IPS-11a (cell line): ENCODE measurements at regions not wholly inside any gene's neighbourhood (a gene's known extent, or its start where the extent isn't known, plus 50 kb on each side); places are given as distances from the start of the nearest gene placed in this dataset.

ENCODE experiments used
- H3K4me3 ChIP-seq: one replicate; pipeline ENCODE4 v1.5.1; 2013; ENCODE audit warnings: low read depth, low read length, control low read depth

GRCh38 chr2:162974771-162975170 is 136.2 kb upstream of the KCNH7 start:
- no peak overlapping the region for H3K4me3 ChIP-seq

DNA sequence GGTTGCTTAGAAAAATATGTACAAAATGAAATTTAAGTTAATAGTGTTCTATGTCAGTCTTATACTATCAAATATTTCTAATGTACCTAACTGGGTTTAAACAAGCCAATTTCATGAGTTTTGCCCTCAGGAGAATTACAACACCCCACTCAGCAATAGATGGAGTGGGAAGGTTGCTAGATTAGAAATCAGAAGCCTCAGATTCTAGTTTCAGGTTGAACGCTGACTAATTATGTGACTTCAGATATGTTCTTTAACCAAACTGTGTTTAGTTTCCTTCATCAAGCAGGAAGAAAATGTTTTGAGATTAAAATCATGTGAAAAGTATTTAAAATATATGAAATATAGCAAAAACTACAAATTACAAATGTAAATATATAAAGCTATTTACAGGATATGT is 133.8 kb upstream of the KCNH7 start:
- H3K4me3 ChIP-seq: no peak overlapping the region

DNA sequence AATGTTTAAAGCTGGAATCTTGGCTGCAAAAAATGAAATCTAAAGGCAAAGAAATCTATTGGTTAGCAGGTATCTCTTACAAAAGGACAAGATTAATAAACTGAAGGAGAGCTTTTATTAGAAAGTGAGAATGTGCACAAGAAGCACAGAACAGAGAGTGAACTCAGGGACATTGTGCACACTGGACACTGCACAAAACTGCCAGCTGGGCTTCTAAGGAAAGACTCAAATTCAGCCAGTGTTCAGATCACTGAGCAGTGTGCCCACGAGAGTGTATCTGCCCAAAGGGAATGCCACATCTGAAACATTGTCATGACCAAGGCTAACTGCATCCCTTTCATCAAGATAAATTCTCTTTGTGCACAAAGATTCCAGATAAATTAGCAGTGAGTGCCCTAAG is 129.7 kb upstream of the KCNH7 start:
- H3K4me3 ChIP-seq: no peak overlapping the region

GRCh38 chr2:162967811-162968210 is 129.2 kb upstream of the KCNH7 start:
- H3K4me3 ChIP-seq: no peak overlapping the region

DNA sequence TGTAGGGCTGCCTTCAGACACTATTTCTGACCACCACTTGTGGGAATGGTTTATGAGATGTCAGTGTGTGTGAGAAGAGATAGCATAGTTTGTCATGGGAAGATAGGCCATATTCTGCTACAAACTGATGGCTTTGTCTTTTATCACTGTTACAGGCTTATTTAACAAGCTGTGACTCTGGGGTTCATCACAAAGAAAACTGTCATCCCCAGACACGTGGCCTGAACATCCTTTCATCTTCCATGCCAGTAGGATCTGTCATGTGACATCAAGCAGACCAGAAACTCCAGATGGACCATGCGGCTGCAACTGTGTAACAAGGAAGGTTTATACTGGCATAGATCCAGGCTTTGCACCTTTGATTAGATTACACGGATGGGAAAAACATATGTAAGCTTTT is 128.6 kb upstream of the KCNH7 start:
- H3K4me3 ChIP-seq: no peak overlapping the region

DNA sequence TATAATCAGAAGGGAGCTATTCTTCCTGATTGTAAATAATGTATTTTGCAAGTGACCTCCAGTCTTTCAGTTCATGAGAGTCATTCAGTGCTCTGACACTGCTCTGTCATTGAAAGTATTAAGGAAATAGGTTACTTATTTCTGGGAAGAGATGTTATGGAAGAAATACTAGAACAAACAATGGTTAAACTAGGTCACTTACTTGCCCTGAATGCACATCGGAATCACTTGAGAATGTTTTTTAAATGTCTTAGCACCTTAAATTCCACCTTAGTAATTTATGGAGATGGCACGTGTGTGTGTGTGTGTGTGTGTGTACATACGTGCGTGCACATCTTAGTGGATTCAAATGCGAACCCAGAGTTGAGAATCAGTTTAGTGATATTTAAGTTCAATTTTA is 126.6 kb upstream of the KCNH7 start:
- H3K4me3 ChIP-seq: no peak overlapping the region

DNA sequence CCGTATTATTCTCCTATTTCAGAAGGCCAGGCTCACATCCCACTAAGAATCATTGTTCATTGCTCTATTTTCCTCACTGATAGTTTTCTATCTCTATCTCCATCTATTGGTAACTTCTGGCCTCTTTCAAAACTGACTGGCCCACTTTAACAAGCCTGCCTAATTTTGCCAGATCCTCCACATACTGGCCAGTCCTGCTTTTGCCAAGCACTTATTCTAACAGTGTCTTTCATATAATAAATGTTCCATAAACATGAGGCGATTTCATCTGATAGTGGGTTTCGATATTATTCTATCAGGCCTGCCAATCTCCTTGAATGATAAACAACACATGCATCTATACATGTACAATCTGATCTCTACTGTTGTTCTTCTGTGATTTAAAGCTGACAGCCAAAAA is 125.9 kb upstream of the KCNH7 start:
- no peak overlapping the region for H3K4me3 ChIP-seq

DNA sequence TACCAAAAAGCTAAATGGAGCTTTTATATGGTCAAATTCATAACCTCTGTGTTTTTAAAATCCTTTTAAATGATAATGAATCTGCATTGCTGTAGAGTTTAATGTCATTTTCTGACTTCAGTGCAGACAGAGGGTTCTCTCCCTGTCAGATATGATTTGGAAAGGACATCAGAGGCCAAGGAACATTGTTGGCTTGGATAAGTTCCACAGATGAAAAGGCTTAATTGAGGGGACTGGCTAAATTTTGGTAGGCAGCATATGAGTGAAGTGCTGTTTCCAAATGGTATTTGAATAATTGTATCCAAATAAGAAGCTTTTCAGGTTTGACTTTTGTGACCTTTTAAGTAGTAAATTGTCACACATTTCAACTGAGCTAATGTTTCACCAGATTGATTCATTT is 124.6 kb upstream of the KCNH7 start:
- no peak overlapping the region for H3K4me3 ChIP-seq

DNA sequence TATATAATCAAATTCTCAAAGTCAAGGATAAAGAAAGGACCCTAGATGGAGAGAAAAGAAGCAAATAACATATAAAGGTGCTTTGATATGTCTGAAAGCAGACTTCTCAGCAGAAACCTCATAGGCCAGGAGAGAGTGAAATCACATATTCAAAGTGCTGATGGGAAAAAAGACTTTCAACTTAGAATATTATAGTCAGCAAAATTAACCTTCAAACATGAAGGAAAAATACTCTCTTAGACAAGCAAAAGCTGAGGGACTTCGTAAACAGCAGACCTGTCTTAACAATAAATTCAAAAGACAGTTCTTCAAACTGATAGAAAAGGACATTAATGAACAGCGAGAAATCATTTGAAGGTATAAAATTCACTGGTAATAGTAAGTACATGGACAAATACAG is 107.2 kb upstream of the KCNH7 start:
- no peak overlapping the region for H3K4me3 ChIP-seq

DNA sequence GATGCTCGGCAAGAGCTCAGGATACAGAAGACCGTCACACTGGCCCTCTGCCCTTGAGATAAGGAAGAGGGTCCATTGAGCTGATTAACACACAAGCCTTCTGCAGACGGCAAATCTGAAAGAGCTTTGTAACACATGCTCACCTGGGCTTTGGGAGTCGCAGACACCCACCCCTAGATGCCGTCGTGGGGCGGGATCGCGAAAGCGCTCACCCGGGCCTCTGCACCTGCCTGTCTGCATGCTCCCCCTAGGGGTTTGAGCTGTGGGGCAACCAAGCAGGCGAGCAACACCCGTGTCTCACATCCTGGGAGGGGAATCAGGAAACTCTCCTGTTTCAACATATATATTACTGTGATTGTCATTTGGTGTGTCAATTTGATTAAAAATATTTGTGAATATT is 99.8 kb upstream of the KCNH7 start:
- no peak overlapping the region for H3K4me3 ChIP-seq

- H3K4me3 ChIP-seq: no peak overlapping the region
Observed at GRCh38 chr2:162934191-162934590, 95.6 kb upstream of the KCNH7 start.

GRCh38 chr2:162932416-162932815 is 93.8 kb upstream of the KCNH7 start:
- H3K4me3 ChIP-seq: no peak overlapping the region

DNA sequence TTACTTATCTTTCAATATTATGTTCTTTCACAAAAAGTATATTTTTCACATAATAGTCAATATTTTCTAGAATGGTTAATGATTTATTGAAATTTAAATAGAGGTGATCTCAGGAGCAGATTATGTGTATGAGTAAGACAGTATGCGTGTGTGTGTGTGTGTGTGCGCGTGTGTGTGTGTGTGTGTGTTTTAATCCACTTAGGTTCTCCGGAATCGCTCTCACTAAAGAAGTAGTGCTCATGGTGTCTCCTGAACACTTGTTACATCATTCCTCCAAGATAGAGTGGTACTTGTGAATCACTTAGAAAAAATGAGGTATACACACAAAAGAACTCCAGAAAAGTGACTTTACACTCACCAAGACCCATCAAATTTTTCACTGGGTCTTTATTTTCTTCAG is 91.0 kb upstream of the KCNH7 start:
- no peak overlapping the region for H3K4me3 ChIP-seq

DNA sequence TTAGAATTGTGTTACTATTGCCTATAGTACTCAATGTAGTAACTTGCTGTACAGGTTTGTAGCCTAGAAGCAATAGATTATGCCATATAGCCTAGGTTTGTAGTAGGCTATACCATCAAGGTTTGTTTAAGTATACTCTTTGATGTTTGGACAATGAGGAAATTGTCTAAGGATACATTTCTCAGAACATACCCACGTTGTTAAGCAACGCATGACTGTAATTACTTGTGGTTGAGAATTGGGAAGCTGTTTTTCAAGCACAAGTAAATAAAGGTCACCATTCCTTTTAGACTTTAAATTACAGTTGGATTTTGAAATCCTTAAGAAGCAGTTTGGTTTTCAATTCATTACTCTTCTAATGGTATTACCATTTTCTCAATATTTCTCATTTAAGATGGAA is 89.8 kb upstream of the KCNH7 start:
- H3K4me3 ChIP-seq: no peak overlapping the region

GRCh38 chr2:162926907-162927306 is 88.3 kb upstream of the KCNH7 start:
- H3K4me3 ChIP-seq: no peak overlapping the region

GRCh38 chr2:162926501-162926900 is 87.9 kb upstream of the KCNH7 start:
- no peak overlapping the region for H3K4me3 ChIP-seq

- H3K4me3 ChIP-seq: no peak overlapping the region
Observed at GRCh38 chr2:162925595-162925994, 87.0 kb upstream of the KCNH7 start.

DNA sequence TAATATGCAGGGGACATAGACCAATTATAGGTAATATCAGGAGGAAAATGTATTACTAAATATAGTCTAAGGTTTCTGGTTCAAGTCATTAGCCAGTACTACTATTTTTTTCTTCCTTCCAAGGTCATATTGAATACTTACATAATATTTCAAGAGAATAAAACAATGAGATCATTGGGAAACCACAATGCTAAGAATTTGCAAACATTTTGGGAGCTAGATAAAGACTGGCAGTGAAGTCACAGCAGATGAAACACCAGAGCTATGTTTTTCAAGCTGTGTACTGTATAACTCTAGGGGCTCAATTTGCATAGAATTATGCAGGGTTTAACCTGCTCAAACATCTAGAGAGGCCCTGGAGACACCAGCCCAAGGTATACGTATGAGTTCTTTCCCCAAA is 80.5 kb upstream of the KCNH7 start:
- H3K4me3 ChIP-seq: no peak overlapping the region

- no peak overlapping the region for H3K4me3 ChIP-seq
Observed at GRCh38 chr2:162917626-162918025, 79.1 kb upstream of the KCNH7 start.

GRCh38 chr2:162916286-162916801 is 77.8 kb upstream of the KCNH7 start:
- H3K4me3 ChIP-seq: no peak overlapping the region

- H3K4me3 ChIP-seq: no peak overlapping the region
Observed at GRCh38 chr2:162915858-162916257, 77.3 kb upstream of the KCNH7 start.

GRCh38 chr2:162914161-162914560 is 75.6 kb upstream of the KCNH7 start:
- H3K4me3 ChIP-seq: no peak overlapping the region

- H3K4me3 ChIP-seq: no peak overlapping the region
Observed at GRCh38 chr2:162912787-162913186, 74.2 kb upstream of the KCNH7 start.

DNA sequence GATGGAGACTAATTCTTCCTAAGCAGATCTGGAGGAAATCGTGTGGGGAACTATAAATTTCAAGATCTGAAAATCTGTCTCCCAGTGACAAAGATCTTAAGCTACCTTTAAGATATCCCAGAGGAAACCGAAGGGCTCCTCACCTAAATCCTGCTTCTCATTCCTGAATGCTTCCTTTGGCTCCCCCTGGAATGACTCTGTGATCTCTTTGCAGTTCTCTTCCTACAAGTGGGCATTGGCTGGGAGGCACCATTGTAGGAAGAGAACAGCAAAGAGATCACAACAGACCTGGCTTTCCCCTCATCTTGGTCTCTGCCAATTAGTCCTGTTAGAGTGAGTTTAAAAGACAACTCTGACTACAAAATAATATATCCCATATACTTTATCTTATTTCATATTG is 70.0 kb upstream of the KCNH7 start:
- H3K4me3 ChIP-seq: no peak overlapping the region
